Activated CD4-positive, alpha-beta T cell treated with anti-CD3 and anti-CD28 coated beads for 4 hours (primary cell): ENCODE measurements at regions not wholly inside any gene's neighbourhood (a gene's known extent, or its start where the extent isn't known, plus 50 kb on each side); places are given as distances from the start of the nearest gene placed in this dataset.
"Not testable (repeated sequence)": the region's sequence is repeated elsewhere in the genome, so short reads cannot be mapped to it uniquely, and the experiment has no call there.

Source experiments
- DNase-seq, 2 donors: peaks; one replicate each; pipeline ENCODE4 v3.0.0-alpha.2; 2020

DNA sequence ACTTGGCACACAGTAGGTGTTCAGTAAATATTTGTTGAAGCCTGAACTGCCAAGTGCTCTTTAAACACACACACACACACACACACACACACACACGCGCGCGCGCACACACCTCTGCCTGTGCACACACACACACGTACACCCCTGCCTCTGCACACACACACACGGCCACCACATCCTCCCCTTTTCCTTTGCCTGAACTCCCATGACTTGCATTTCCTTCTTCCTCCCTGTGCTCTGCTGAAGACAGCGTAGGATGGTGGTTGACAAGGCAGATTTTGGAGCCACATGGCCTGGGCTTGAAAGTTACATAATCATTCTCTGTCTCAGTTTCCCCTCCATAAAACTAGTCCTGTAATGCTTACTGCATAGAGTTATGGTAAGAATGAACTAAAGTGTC lies 712.3 kb downstream of the PTPRU start:
- DNase-seq, result no peak

DNA sequence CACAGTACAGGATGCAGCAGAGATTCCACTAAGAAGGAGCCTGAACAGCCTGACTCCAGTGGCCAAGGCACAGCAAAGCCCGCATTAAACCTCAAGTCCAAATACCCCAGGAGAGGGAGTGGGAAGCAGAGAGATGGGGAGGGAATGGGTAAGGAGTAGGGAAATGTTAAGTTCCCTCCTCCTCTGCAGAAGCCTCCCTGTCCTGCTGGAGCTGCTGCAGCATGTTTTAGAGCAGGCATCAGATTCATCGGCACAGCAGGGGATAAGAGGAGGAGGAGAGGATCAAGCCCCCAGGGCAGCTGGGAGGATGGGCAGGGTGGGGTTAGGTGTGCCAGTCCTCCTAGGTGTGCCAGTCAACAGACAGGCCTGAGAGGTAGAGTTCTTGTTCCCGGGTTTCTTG lies 709.7 kb downstream of the PTPRU start:
- no peak for DNase-seq

GRCh38 chr1:29945426-29945825 lies 709.1 kb downstream of the PTPRU start:
- no peak for DNase-seq

DNA sequence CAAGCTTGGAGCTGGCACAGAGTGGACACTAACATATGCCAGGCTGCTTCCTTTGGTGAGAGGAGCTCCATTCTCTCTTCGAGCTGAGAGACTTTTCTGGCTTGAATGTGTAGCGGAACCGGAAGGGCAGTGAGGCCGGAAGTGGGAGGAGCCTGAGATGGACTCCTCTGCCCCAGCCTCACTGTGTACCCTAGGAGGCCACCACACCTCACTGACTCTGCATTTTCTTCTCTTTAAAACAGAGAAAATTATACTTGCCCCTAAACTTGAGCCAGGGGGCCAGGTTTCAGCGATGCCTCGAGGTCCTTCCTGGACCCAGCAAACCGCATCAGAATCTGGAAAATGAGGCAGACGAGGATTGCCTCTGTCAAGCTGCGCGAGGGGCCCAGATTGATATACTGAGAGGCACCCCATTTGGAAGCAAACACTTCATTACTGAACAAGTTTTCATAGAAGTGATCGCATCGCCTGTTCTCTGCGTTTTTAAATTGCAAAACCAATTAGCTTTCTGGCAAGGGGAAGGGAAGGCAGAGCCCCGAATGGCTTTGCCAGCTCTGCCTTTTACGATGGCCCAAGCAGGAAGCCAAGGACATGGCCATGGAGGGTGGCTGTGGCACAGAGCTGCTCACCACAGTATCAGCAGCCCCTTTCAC lies 708.1 kb downstream of the PTPRU start:
- DNase-seq, result no peak

GRCh38 chr1:29943034-29943433 lies 706.7 kb downstream of the PTPRU start:
- DNase-seq, result no peak

- DNase-seq, result no peak
Measured at GRCh38 chr1:29939079-29939478, 702.8 kb downstream of the PTPRU start.

GRCh38 chr1:29937356-29937755 lies 701.0 kb downstream of the PTPRU start:
- no peak for DNase-seq

- no peak for DNase-seq
Measured at GRCh38 chr1:29936031-29936544, 699.8 kb downstream of the PTPRU start.

- DNase-seq, result no peak
Measured at GRCh38 chr1:29934255-29934772, 698.0 kb downstream of the PTPRU start.

DNA sequence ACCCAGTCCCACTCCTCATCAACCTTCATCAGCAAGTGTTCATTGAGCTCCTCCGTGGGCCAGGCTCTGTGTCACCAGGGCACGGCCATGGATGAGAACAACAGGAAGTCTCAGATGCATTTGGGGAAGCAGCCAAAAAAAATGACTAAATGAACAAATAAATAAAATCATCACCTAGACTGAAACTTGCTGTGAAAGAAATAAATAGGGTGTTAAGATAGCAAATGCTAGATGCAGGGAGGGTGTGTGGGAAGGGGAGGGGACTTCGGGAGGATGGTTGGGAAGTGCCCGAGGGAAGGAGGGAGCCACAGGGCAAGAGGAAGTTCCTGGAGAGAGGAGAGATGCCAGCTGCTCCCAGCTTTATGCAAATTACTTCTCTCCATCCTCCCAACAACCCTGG lies 696.7 kb downstream of the PTPRU start:
- no peak for DNase-seq

DNA sequence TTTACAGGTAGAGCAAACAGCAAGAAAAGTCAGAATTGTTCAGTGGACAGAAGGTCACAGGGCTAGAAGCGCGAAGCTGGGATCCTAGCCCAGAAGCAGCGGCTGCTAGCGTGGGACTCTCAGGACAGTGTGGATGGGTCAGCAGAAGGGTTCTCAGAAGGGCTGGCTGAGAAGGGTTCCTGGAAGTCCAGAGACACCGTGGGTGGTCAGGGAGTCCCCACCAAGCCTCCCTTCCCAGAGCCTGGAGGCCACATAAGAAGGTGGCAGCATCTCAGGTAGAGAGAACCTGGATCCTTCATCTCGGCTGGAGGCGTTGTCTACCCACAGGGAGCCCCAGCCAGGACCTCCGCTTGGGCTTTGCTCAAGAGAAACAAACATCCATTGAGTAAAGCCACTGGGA lies 696.3 kb downstream of the PTPRU start:
- no peak for DNase-seq

DNA sequence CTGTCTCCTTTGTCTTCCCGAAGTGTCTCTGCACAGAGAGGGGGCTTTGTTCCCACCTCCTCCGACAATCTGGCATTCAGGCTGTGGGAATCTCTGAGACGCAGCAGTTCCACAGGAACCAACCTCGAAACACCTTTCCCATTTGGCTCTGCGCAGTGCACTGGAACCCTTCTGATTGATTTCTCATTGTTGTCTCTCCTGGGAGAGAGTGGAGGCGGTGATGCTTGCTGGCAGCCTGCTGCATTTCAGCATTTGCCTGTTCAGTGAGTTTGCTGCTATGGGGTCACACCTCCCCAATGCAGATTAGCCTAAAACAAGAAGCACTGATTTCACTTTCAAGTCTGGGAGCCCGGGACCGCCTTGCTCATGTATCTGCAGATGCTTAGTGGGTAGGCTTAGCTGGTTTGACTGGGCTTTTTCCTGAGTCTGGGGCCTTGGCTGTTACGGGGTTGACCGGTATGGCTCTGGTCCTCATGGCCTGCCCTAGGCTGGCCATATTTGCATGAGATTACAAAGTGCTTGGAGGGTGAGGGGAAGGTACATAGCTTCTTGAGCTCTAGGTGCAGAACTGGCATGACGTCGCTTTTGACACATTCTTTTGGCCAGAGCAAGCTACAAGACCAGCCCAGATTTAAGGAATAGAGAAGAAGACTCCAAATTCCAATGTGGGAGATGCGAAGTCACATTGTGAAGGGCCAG lies 695.3 kb downstream of the PTPRU start:
- no peak for DNase-seq

DNA sequence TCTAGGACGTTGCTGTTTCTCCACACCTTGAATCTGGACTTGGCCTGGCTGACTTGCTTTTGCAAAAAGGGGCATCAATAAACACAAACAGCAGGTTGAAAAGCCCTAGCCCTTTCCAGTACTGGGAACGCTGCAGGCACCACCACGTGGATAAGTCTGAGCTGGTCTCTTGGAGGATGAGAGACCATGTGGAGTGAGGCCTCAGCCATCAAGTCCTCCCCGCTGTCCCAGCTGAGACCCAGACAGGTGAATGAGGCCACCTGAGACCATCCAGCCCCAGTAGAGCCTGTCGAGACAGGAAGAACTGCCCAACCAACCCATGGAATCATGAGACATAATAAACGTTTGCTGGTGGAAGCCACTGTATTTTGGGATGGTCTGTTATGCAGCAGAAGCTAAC lies 688.7 kb downstream of the PTPRU start:
- DNase-seq, result no peak

GRCh38 chr1:29924017-29924431 lies 687.7 kb downstream of the PTPRU start:
- DNase-seq, result no peak

GRCh38 chr1:29921741-29922140 lies 685.4 kb downstream of the PTPRU start:
- no peak for DNase-seq

DNA sequence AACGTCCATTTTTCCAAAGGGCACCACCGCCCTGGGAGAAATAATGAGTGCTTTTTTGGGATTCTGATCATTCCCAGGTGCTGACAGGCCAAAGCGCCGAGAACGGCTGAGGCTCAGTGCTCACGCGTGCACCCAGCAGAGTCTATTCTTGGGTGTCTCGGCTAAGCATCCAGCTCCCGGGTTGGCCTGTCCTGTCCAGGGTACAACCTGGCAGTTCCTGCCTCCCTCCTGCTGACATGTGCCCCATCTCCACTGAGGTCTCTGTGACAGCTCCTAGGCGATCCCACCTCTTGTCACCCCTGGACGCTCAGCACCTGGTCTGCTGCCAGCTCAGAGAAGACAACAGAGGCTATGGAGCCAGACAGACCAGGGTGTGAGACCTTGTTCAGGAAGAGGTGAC lies 684.5 kb downstream of the PTPRU start:
- DNase-seq, result no peak

DNA sequence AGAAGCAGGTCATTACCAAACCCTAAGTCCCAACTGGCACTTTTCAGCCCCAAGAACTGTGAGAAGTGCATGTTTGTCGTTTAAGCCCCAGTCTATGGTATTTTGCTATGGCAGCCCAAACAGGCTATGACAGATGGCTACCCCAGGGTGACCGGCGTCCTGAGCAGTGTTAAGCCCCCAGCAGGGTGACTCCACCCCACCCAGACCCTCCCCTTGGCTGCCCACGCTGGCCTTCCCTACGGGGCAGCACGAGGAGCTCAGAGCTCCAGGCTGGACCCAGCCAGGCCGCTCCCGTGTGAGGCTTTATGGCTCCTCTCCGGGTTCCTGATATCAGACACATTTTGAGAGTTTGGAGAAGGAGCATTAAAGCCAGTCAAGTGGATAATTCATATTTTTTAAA lies 684.0 kb downstream of the PTPRU start:
- DNase-seq, result no peak

DNA sequence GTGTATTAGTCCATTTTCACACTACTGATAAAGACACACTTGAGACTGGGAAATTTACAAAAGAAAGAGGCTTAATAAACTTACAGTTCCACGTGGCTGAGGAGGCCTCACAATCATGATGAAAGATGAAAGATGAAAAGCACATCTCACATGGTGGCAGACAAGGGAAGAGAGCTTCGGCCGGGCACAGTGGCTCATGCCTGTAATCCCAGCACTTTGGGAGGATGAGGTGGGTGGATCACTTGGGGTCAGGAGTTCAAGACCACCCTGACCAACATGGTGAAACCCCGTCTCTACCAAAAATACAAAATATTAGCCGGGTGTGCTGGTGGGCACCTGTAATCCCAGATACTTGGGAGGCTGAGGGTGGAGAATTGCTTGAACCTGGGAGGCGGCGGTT lies 682.7 kb downstream of the PTPRU start:
- DNase-seq, result not testable (repeated sequence)

- DNase-seq, result no peak
Measured at GRCh38 chr1:29916656-29917369, 680.5 kb downstream of the PTPRU start.

DNA sequence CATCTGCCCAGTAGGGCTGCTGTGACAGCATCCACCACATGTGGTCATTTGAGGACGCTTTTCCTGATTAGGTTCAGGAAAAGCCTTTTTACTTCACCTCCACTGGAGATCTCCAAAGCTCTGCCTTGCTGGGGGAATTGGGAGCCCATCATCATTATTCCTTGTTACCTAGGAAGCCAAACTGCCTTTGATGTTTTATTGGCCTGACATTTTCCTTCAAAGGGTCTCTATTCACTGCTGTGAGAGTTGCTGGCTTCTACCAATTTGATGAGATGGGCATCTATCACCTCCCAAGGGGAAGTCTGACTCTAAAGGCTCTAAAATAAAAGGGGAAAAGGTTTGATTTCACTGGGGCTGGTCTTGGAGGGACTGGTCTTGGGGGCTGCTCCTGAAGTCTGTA lies 678.6 kb downstream of the PTPRU start:
- no peak for DNase-seq

GRCh38 chr1:29912425-29912824 lies 676.1 kb downstream of the PTPRU start:
- no peak for DNase-seq

DNA sequence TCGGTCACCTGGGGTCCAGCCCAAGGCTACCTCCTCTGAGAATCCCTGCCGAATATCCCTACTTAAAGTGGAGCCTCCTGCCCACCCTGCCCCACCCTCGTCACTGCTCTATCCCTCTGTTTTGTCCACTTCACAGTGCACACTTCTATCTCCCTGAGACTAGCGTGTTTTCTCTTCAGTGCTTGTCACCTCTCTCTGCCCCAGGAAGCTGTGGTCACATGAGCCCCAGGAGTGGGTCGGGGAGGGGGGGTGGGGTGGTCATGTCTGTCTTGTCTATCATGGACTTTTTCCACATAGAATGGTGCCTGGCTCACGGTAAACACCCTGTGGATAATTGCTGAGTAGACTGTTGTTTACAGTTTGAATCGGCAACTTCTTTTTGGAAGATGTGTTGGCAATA lies 673.6 kb downstream of the PTPRU start:
- DNase-seq, result no peak

DNA sequence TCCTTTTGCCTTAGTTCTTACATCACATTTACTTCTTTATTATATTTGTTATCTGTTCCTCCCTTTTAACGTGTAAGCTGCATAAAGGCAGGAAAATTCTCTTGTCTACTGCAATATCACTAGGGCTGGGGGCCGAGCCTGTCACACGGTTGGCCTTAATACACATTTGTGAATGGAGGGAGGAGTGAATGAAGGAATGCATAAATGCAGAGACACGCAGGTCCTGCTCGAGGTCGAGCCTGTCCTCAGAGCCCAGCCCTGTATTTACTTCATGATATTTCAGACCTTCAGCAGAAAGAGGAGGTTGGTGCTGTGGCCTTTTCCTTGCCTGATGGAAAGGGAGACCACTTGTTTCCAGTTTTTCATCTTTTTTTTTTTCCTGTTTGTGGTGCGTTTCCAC lies 671.3 kb downstream of the PTPRU start:
- DNase-seq, result no peak

GRCh38 chr1:29906927-29907326 lies 670.6 kb downstream of the PTPRU start:
- DNase-seq, result no peak
